Heart left ventricle (tissue), 16 donors: ENCODE measurements at regions not wholly inside any gene's neighbourhood (a gene's known extent, or its start where the extent isn't known, plus 50 kb on each side); places are given as distances from the start of the nearest gene placed in this dataset.

Experiments used
- ATAC-seq, 4 donors: fragments of 200-7000 bp; cut with Tn5 transposase; one replicate each; pipeline ENCODE4 v1.9.1; 2020 to 2022; ENCODE audit warnings: moderate library complexity in 4 of 4, mild to moderate bottlenecking in 3 of 4, moderate number of reproducible peaks in 1 of 4
- DNase-seq, 5 donors: peaks; one replicate each; pipeline ENCODE4 v3.0.0-alpha.2; 2020
- H3K27ac ChIP-seq, 12 donors: fragments of 200-600 bp; sonication (generic) in 4 of 12; one replicate each; pipeline versions ENCODE4 v1.5.0 to v1.8.0; 2016 to 2022; ENCODE audit warnings: mild to moderate bottlenecking in 2 of 12
- H3K27me3 ChIP-seq, 9 donors: fragments of 200-600 bp; sonication (generic) in 2 of 9; one replicate each; pipeline versions ENCODE4 v1.5.1 to v1.8.0; 2016 to 2022; ENCODE audit warnings: mild to moderate bottlenecking in 3 of 9
- H3K36me3 ChIP-seq, 9 donors: fragments of 200-600 bp; sonication (generic) in 2 of 9; one replicate each; pipeline versions ENCODE4 v1.5.0 to v1.8.0; 2018 to 2022; ENCODE audit warnings: mild to moderate bottlenecking in 2 of 9
- H3K4me1 ChIP-seq, 12 donors: fragments of 200-600 bp; sonication (generic) in 4 of 12; one replicate each; pipeline versions ENCODE4 v1.5.0 to v1.8.0; 2016 to 2022; ENCODE audit warnings: mild to moderate bottlenecking in 3 of 12
- H3K4me3 ChIP-seq, 12 donors: fragments of 200-600 bp; sonication (generic) in 4 of 12; one replicate each; pipeline versions ENCODE4 v1.5.0 to v1.8.0; 2017 to 2022; ENCODE audit warnings: mild to moderate bottlenecking in 9 of 12, moderate library complexity in 4 of 12
- H3K9me3 ChIP-seq, 12 donors: fragments of 200-600 bp; sonication (generic) in 4 of 12; one replicate each; pipeline versions ENCODE4 v1.5.0 to v1.8.0; 2016 to 2022; ENCODE audit warnings: mild to moderate bottlenecking in 1 of 12
- CTCF ChIP-seq, 12 donors: fragments of 200-600 bp; sonication (generic) in 4 of 12; IDR thresholded peaks; one replicate each; pipeline versions ENCODE4 v1.5.0 to v1.8.0; 2018 to 2022; ENCODE audit warnings: antibody characterized with exemption in 12 of 12, mild to moderate bottlenecking in 5 of 12
- POLR2A ChIP-seq, 2 donors: fragments of 450-650 bp; IDR thresholded peaks; one replicate each; pipeline ENCODE4 v1.6.1; 2017; ENCODE audit warnings: antibody characterized with exemption in 2 of 2, mild to moderate bottlenecking in 2 of 2, moderate library complexity in 2 of 2
- WGBS, 4 donors: extraction: QIAGEN DNeasy Blood & Tissue Kit in 2 of 4; methylation state at CpG; one replicate each; pipeline versions ENCODE4 v1.1.5 to v1.1.7; 2013 to 2018; 5-methylcytosine and 5-hydroxymethylcytosine counted together
- intact Hi-C, 10 donors: fragments of 100-400 bp; cut with DNase I; formaldehyde crosslinking; loops; one replicate each; pipeline versions ENCODE4 v1.11.1 to v1.14.2; 2022
- donor health status: ischemic (EF 13 %, LVEDD 7.1; RV severe dilation, severe dysfunction).
- donor health status: healthy with polysubstance abuse.
- donor health status: DM: no; HTN: yes; CAD: no.
- donor health status: DM: no; HTN: no; CAD: no.
- donor health status: ischemic (EF 25% LVEDD 6.9; RV normal size, moderate dysfunction).
- donor health status: ischemic (EF 25% LVEDD 5.7; RV mildly dilated, moderate dysfunction).
- donor health status: healthy.
- donor health status: DM: yes; HTN: yes; CAD: no.
- donor health status: ischemic (EF 35%, LVEDD 5.7; RV mildly dilated, moderate dysfunction).
- donor health status: nonischemic (EF 11% LVEDD 7.7; RV severe dilation, severe dysfunction).
- donor health status: DM: yes; HTN: yes; CAD: no.
- donor health status: PGD.
- donor health status: ischemic (EF 29% LVEDD 5.4; RV normal size, mild dysfunction).
- donor health status: nonischemic (EF 23%, LVEDD 6.1; RV moderate dilation, normal function).

- ATAC-seq = no peak
- H3K27ac ChIP-seq = no peak overlapping the region
- no peaks in the 10 kb centered on the region for H3K36me3 ChIP-seq
- H3K27me3 ChIP-seq = no peaks in the 10 kb centered on the region
- WGBS, 4 donors = 67 to 76% (median 71%) methylated on average over 5 of the region's 5 CpGs
- H3K4me1 ChIP-seq = no peaks in the 10 kb centered on the region
- peaks cover 0 to 7% (median 0%) of the 10 kb centered on the region in 12 donors for H3K9me3 ChIP-seq
- H3K4me3 ChIP-seq = no peak overlapping the region
- intact Hi-C loops = no loop called here
- DNase-seq = no peak
- no peak for TF ChIP-seq POLR2A (IDR thresholded peaks at IDR 0.05)
- no peak for TF ChIP-seq CTCF (IDR thresholded peaks at IDR 0.05)
Measured at GRCh38 chr14:47899685-47900084, 224.3 kb upstream of the MDGA2 start.

DNA sequence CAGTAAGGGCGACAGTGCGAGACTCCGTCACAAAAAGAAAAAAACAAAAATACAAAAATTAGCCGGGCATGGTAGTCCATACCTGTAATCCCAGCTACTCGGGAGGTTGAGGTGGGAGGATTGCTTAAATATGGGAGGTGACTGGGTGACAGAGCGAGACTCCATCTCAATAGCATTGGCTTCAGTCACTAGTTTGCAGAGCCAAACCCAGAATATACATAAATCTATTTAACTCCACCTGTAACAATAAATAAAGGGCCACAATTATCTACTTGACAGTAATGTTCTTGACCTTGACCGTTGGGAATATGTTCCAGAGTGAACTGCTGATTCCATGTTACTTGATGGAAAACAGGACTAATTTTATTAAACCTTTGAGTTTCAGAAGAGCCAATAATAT, 198.9 kb upstream of the MDGA2 start:
- Histone ChIP-seq H3K27ac (no peak overlapping the region), H3K27me3 (no peaks in the 10 kb centered on the region), H3K9me3 (peaks cover 0 to 6% (median 0%) of the 10 kb centered on the region in 12 donors), H3K4me1 (no peaks in the 10 kb centered on the region), H3K36me3 (no peaks in the 10 kb centered on the region), H3K4me3 (no peak overlapping the region)
- WGBS, 4 donors = 87 to 90% (median 89%) methylated on average over 7 of the region's 7 CpGs
- DNase-seq (no peak), ATAC-seq (no peak)
- intact Hi-C loops = no loop called here
- TF ChIP-seq POLR2A (IDR thresholded peaks at IDR 0.05) (no peak), CTCF (IDR thresholded peaks at IDR 0.05) (no peak)

DNA sequence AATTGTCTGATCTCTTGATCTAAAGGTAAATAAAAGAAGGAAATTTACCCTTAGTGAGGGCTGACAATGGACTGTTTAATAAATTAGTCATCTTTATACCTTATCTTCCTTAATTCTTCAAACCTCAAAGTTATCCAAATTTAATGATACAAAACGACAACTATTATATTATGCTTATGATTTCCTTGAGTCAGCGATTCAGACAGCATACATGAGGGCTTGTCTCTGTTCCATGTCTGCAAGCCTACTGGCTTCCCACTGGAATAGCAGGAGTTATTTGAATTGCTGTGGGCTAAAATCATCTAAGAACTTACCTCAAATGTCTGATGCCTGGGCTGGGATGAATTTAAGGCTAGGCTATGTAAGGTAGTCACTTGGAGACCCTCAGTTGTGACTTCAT, 197.2 kb upstream of the MDGA2 start:
- Histone ChIP-seq H3K36me3 (no peaks in the 10 kb centered on the region), H3K27ac (no peak overlapping the region), H3K4me3 (no peak overlapping the region), H3K4me1 (no peaks in the 10 kb centered on the region), H3K27me3 (no peaks in the 10 kb centered on the region), H3K9me3 (peaks cover 0 to 3% (median 0%) of the 10 kb centered on the region in 12 donors)
- TF ChIP-seq POLR2A (IDR thresholded peaks at IDR 0.05) (no peak), CTCF (IDR thresholded peaks at IDR 0.05) (no peak)
- 78 to 86% (median 83%) methylated on average over 2 of the region's 2 CpGs for WGBS, 4 donors
- intact Hi-C loops = no loop called here
- DNase-seq (no peak), ATAC-seq (no peak)

DNA sequence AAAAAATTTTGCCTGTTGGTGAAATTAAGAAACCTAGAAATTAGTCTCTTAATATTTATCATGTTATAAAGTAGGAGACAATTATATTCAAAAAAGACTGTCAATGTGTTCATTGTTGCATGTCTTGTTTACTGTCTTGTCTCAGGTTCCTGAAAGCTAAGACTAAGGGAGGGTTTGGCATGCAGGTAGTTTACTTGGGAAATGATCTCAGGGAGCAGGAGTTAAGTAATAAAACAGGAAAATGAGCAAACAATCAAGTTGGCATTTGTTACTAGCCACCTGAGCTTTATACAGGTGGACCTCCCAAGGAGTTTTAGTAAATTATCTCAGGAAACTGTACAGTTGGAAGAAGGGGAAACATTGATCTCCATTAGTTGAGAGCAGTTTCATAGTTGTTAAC, 188.0 kb upstream of the MDGA2 start:
- no peak for ATAC-seq
- no peak for DNase-seq
- intact Hi-C loops = no loop called here
- H3K4me1 ChIP-seq = no peaks in the 10 kb centered on the region
- no peaks in the 10 kb centered on the region for H3K27me3 ChIP-seq
- no peaks in the 10 kb centered on the region for H3K36me3 ChIP-seq
- no peak overlapping the region for H3K27ac ChIP-seq
- H3K9me3 ChIP-seq = peaks cover 0 to 6% (median 0%) of the 10 kb centered on the region in 12 donors
- H3K4me3 ChIP-seq = no peak overlapping the region
- TF ChIP-seq CTCF (IDR thresholded peaks at IDR 0.05) (no peak), POLR2A (IDR thresholded peaks at IDR 0.05) (no peak)
